ENCODE measurements at regions not wholly inside any gene's neighbourhood (a gene's known extent, or its start where the extent isn't known, plus 50 kb on each side); places are given as distances from the start of the nearest gene placed in this dataset.

GRCh38 chr12:42919691-42920090 lies 330.1 kb upstream of the PRICKLE1 start:
- Histone ChIP-seq H3K27me3 (ENCODE audit: insufficient read depth, low read length) (no peaks in the 10 kb centered on the region), H4K20me1 (ENCODE audit: control insufficient read depth, insufficient read depth, insufficient read length) (no peaks in the 10 kb centered on the region), H3K27ac (ENCODE audit: insufficient read length, low read depth, low read length) (no peak overlapping the region), H3K56ac (ENCODE audit: insufficient read length, low read depth, low read length) (no peak overlapping the region), H2AFZ (ENCODE audit: low read length) (no peak overlapping the region), H2BK12ac (ENCODE audit: insufficient read length, low read depth, low read length) (no peak overlapping the region), H2BK5ac (ENCODE audit: insufficient read length, low read length) (no peak overlapping the region), H3K4me1 (ENCODE audit: insufficient read depth, low read length) (no peaks in the 10 kb centered on the region), H3K14ac (ENCODE audit: insufficient read depth, low read length) (no peak overlapping the region), H2BK20ac (ENCODE audit: low read depth, low read length, poor library complexity, severe bottlenecking) (no peak overlapping the region), H2BK120ac (ENCODE audit: low read depth, low read length, poor library complexity, severe bottlenecking) (no peak overlapping the region), H2AK5ac (ENCODE audit: insufficient read length, low read length) (no peak overlapping the region), H2BK15ac (ENCODE audit: low read depth, low read length) (no peak overlapping the region), H3K23me2 (ENCODE audit: insufficient read length, low read depth, low read length, poor library complexity, severe bottlenecking) (no peaks in the 10 kb centered on the region), H3K79me2 (ENCODE audit: insufficient read depth, low read length) (no peaks in the 10 kb centered on the region), H3K9me3 (ENCODE audit: control insufficient read depth, low read depth, low read length) (no peaks in the 10 kb centered on the region), H3K79me1 (ENCODE audit: insufficient read depth, low read depth, low read length, poor library complexity, severe bottlenecking) (no peaks in the 10 kb centered on the region), H4K5ac (ENCODE audit: insufficient read length, low read depth, low read length) (no peak overlapping the region), H3K18ac (ENCODE audit: insufficient read length, low read depth, low read length) (no peak overlapping the region), H3K4ac (ENCODE audit: low read depth, low read length) (no peak overlapping the region), H3T11ph (ENCODE audit: low read length) (no peak overlapping the region), H4K8ac (replicated peaks; ENCODE audit: insufficient read length, low read depth, low read length) (no peak overlapping the region), H3K23ac (ENCODE audit: insufficient read length, low read depth, low read length) (no peak overlapping the region), H4K91ac (ENCODE audit: insufficient read length, low read depth, low read length) (no peak overlapping the region), H3K4me2 (ENCODE audit: insufficient read depth, insufficient read length, low read length) (no peak overlapping the region), H3K9ac (ENCODE audit: extremely low read depth, insufficient read length, low read length) (no peak overlapping the region)
- TF ChIP-seq CTCF (conservative IDR thresholded peaks at IDR 0.05) = no peak
- Mint-ChIP-seq H3K27ac (no peak overlapping the region), H3K27me3 (ENCODE audit: low read depth) (no peaks in the 10 kb centered on the region), H3K9me3 (no peaks in the 10 kb centered on the region), H3K36me3 (ENCODE audit: insufficient read depth in 1 of 3, low read depth in 3 of 3) (no peaks in the 10 kb centered on the region), H3K4me3 (no peak overlapping the region), H3K4me1 (no peaks in the 10 kb centered on the region)
- WGBS (ENCODE audit: extremely low coverage, insufficient read length, low lambda C conversion rate) = no CpG with 5 or more reads among the region's 1 CpG
- no peak for DNase-seq
